GM12878 (cell line): ENCODE measurements at regions not wholly inside any gene's neighbourhood (a gene's known extent, or its start where the extent isn't known, plus 50 kb on each side); places are given as distances from the start of the nearest gene placed in this dataset.

Experiments
- ATAC-seq: fragments of 200-7000 bp; cut with Tn5 transposase; 3 replicates; pipeline ENCODE4 v1.9.1; 2020; ENCODE audit warnings: mild to moderate bottlenecking, moderate library complexity
- BruUV-seq: library from RNA; stranded (reverse); fragments of 400-500 nt; replicated peaks from 2 replicates; lab custom pipeline; 2021; lab: Mats Ljungman, UMichigan
- CTCF ChIA-PET: fragments of 300-600 bp; sonication (Branson Sonifier 250); formaldehyde crosslinking; extraction: SDS; loops from one replicate; lab custom pipeline; 2021; ENCODE audit warnings: inconsistent platforms; lab: Yijun Ruan, JAX
- POLR2A ChIA-PET: fragments of 350-600 bp; formaldehyde crosslinking; extraction: SDS; loops from one replicate; lab custom pipeline; 2021; ENCODE audit warnings: inconsistent platforms; lab: Charles Lee
- RAD21 ChIA-PET: fragments of 300-600 bp; sonication (Branson Sonifier 250); formaldehyde crosslinking; loops from one replicate; lab custom pipeline; 2023; ENCODE audit warnings: antibody characterized with exemption; ENCODE audit not compliant: unreplicated experiment; lab: Charles Lee
- SMC1A ChIA-PET: fragments of 300-600 bp; sonication (Branson Sonifier 250); formaldehyde crosslinking; loops from one replicate; lab custom pipeline; 2023; ENCODE audit not compliant: unreplicated experiment, uncharacterized antibody; lab: Charles Lee
- DNase-seq: peaks from one replicate; pipeline ENCODE4 v3.0.0-alpha.2; 2011; ENCODE audit warnings: low read depth, low spot score
- FAIRE-seq: peaks from 3 replicates; lab custom pipeline; 2011; peaks lifted over from hg19 to GRCh38; lab: Jason Lieb, UNC
- H2AFZ ChIP-seq: 2 replicates; pipeline ENCODE4 v1.6.0; 2011; ENCODE audit warnings: low read depth, low read length, control low read depth; ENCODE audit not compliant: control insufficient read depth
- H3K27ac ChIP-seq: 2 replicates; pipeline ENCODE4 v1.5.1; 2011; ENCODE audit warnings: control low read depth; ENCODE audit not compliant: control insufficient read depth, insufficient read depth
- H3K27me3 ChIP-seq, 2 experiments: replicated peaks in 1 of 2; 2 replicates each; pipeline versions ENCODE4 v1.6.0 to v1.6.1; 2011; ENCODE audit warnings: low read length in 1 of 2; ENCODE audit not compliant: control insufficient read depth in 2 of 2, insufficient read depth in 2 of 2
- H3K36me3 ChIP-seq, 2 experiments: 2 replicates each; pipeline ENCODE4 v1.5.1; 2011; ENCODE audit warnings: low read length in 1 of 2; ENCODE audit not compliant: control insufficient read depth in 2 of 2, insufficient read depth in 2 of 2
- H3K4me1 ChIP-seq: 2 replicates; pipeline ENCODE4 v1.6.1; 2011; ENCODE audit warnings: mild to moderate bottlenecking, low read length, moderate library complexity, mixed read lengths; ENCODE audit not compliant: control insufficient read depth, insufficient read depth
- H3K4me2 ChIP-seq: 2 replicates; pipeline ENCODE4 v1.6.0; 2011; ENCODE audit warnings: control low read depth; ENCODE audit not compliant: control insufficient read depth, insufficient read depth
- H3K4me3 ChIP-seq: fragments of 200-600 bp; sonication (generic); 2 replicates; pipeline ENCODE4 v1.5.1; 2016
- H3K79me2 ChIP-seq: 2 replicates; pipeline ENCODE4 v1.6.0; 2011; ENCODE audit warnings: low read length; ENCODE audit not compliant: control insufficient read depth, insufficient read depth
- H3K9ac ChIP-seq: 2 replicates; pipeline ENCODE4 v1.8.0; 2011; ENCODE audit warnings: low read length, control low read depth, mixed read lengths; ENCODE audit not compliant: control insufficient read depth, insufficient read depth
- H3K9me3 ChIP-seq: replicated peaks from 3 replicates; pipeline ENCODE4 v1.5.1; 2011; ENCODE audit warnings: mild to moderate bottlenecking, low read length; ENCODE audit not compliant: control insufficient read depth, insufficient read depth
- H4K20me1 ChIP-seq: 2 replicates; pipeline ENCODE4 v1.6.0; 2011; ENCODE audit not compliant: control insufficient read depth, insufficient read depth
- EGR1 ChIP-seq, 2 experiments: IDR thresholded peaks; 1 replicate in 1 of 2; 2 replicates in 1 of 2; pipeline ENCODE4 v1.6.1; 2011 to 2012; ENCODE audit warnings: low read depth in 2 of 2, low read length in 2 of 2, borderline replicate concordance in 1 of 2, mild to moderate bottlenecking in 1 of 2, moderate library complexity in 1 of 2
- FOS ChIP-seq: IDR thresholded peaks from 3 replicates; pipeline ENCODE4 v1.6.1; 2011; ENCODE audit warnings: borderline replicate concordance; ENCODE audit not compliant: insufficient read length; ENCODE audit errors: extremely low read depth
- GATAD2B ChIP-seq: fragments of 450-650 bp; conservative IDR thresholded peaks from 2 replicates; pipeline ENCODE4 v1.6.1; 2017; ENCODE audit warnings: low read depth, mild to moderate bottlenecking, moderate library complexity
- MEF2A ChIP-seq: IDR thresholded peaks from 2 replicates; pipeline ENCODE4 v1.6.1; 2011; ENCODE audit warnings: low read depth, mild to moderate bottlenecking, low read length, moderate library complexity; ENCODE audit not compliant: insufficient read depth
- SUPT20H ChIP-seq: IDR thresholded peaks from 2 replicates; pipeline ENCODE4 v1.6.1; 2011; ENCODE audit warnings: low read depth, mild to moderate bottlenecking, low read length, moderate library complexity, borderline replicate concordance; ENCODE audit not compliant: control insufficient read depth
- TCF12 ChIP-seq: IDR thresholded peaks from 2 replicates; pipeline ENCODE4 v1.6.1; 2011; ENCODE audit warnings: low read depth, mild to moderate bottlenecking, low read length
- WGBS: methylation state at CpG from one replicate; pipeline ENCODE4 v1.1.6; 2016; ENCODE audit warnings: low lambda C conversion rate; ENCODE audit not compliant: insufficient replicate concordance, insufficient coverage; ENCODE audit errors: missing lambda C conversion rate; 5-methylcytosine and 5-hydroxymethylcytosine counted together
- in situ Hi-C: fragments of 300-500 bp; cut with MboI; formaldehyde crosslinking; loops from 9 replicates; pipeline ENCODE4 v1.14.3; 2018; ENCODE audit warnings: mixed read lengths
- intact Hi-C: fragments of 100-400 bp; cut with micrococcal nuclease; formaldehyde crosslinking; loops from one replicate; pipeline ENCODE4 v1.14.2; 2022; ENCODE audit not compliant: unreplicated experiment
- TF ChIP-seq, protein P1 (sequence below): IDR thresholded peaks from 2 replicates; pipeline ENCODE4 v1.6.1; 2011; ENCODE audit warnings: borderline replicate concordance, low read depth, mild to moderate bottlenecking, moderate library complexity, mixed read lengths, low read length; ENCODE audit not compliant: insufficient read depth; ENCODE audit errors: extremely low read length

DNA sequence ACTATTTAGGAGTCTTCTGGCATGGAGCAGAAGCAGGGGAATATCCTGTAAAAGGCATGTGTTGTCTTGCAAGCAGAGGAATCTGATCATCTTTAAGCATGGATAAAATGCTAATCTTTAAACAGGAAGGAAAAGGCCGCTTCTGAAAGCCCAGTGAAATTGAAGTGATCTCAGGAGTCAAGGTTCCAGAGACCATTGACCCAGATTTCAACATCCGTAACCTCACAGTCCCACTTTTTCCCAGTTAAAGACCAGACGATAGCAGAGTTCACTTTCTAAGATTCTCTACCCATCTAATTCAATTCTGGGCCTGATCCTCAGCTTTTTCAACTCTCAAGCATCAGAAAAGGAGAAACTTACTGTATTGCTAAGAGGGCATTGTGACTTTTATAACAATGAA lies 332.2 kb upstream of the LRP1B start:
- H3K79me2 ChIP-seq = no peaks in the 10 kb centered on the region
- WGBS = 31% methylated on average over 3 of the region's 3 CpGs
- no peaks in the 10 kb centered on the region for H3K4me1 ChIP-seq
- in situ Hi-C loops = no loop called here
- H3K4me2 ChIP-seq = no peak overlapping the region
- H3K27me3 ChIP-seq = no peaks in the 10 kb centered on the region
- no peak overlapping the region for H3K4me3 ChIP-seq
- BruUV-seq = no TSS peak
- no peak for FAIRE-seq
- intact Hi-C loops = no loop called here
- DNase-seq = no peak
- no peak for TF ChIP-seq MEF2A
- no peak for TF ChIP-seq EGR1 (IDR thresholded peaks at IDR 0.05; ENCODE audit: borderline replicate concordance in 1 of 2, low read depth in 2 of 2, low read length in 2 of 2)
- TF ChIP-seq, protein P1, sequence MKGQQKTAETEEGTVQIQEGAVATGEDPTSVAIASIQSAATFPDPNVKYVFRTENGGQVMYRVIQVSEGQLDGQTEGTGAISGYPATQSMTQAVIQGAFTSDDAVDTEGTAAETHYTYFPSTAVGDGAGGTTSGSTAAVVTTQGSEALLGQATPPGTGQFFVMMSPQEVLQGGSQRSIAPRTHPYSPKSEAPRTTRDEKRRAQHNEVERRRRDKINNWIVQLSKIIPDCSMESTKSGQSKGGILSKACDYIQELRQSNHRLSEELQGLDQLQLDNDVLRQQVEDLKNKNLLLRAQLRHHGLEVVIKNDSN = no peak
- TF ChIP-seq GATAD2B = no peak
- TF ChIP-seq FOS = no peak
- no peak overlapping the region for H3K27ac ChIP-seq
- RAD21 ChIA-PET = no interaction called here
- H2AFZ ChIP-seq = no peak overlapping the region
- ATAC-seq = no peak
- H3K9ac ChIP-seq = no peak overlapping the region
- no peaks in the 10 kb centered on the region for H4K20me1 ChIP-seq
- CTCF ChIA-PET = no interaction called here
- no peaks in the 10 kb centered on the region for H3K9me3 ChIP-seq
- POLR2A ChIA-PET = no interaction called here
- no peaks in the 10 kb centered on the region for H3K36me3 ChIP-seq
- SMC1A ChIA-PET = no interaction called here

DNA sequence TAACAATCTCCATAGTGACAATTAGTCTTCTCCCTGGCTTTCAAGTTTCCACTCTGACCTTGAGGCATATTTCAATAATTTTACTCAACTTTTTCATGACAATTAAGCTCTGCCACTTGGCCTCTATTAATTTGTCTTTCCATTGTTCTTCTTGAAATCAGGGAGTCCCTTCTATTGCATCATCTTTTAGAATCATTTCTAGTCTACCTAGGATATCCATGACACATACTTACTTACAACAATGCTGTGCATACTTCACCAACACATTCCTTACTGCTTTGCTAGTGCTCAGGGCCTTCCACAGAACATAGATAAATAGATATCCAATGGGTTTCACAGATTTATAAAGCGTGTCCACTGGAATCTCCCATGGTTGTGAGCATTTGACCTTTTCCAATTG lies 331.5 kb upstream of the LRP1B start:
- CTCF ChIA-PET = no interaction called here
- Histone ChIP-seq H2AFZ (no peak overlapping the region), H3K4me3 (no peak overlapping the region), H3K9ac (no peak overlapping the region), H3K36me3 (no peaks in the 10 kb centered on the region), H3K9me3 (no peaks in the 10 kb centered on the region), H3K4me1 (no peaks in the 10 kb centered on the region), H3K79me2 (no peaks in the 10 kb centered on the region), H3K27ac (no peak overlapping the region), H4K20me1 (no peaks in the 10 kb centered on the region), H3K27me3 (no peaks in the 10 kb centered on the region), H3K4me2 (no peak overlapping the region)
- whole genome bisulfite sequencing = 0% methylated on average over 1 of the region's 1 CpG
- intact Hi-C loops = no loop called here
- no TSS peak for BruUV-seq
- FAIRE-seq (no peak), ATAC-seq (no peak), DNase-seq (no peak)
- in situ Hi-C loops = no loop called here
- SMC1A ChIA-PET = no interaction called here
- POLR2A ChIA-PET = no interaction called here
- TF ChIP-seq TCF12 (no peak), SUPT20H (no peak)
- RAD21 ChIA-PET = no interaction called here
